ENCODE measurements at regions not wholly inside any gene's neighbourhood (a gene's known extent, or its start where the extent isn't known, plus 50 kb on each side); places are given as distances from the start of the nearest gene placed in this dataset.

DNA sequence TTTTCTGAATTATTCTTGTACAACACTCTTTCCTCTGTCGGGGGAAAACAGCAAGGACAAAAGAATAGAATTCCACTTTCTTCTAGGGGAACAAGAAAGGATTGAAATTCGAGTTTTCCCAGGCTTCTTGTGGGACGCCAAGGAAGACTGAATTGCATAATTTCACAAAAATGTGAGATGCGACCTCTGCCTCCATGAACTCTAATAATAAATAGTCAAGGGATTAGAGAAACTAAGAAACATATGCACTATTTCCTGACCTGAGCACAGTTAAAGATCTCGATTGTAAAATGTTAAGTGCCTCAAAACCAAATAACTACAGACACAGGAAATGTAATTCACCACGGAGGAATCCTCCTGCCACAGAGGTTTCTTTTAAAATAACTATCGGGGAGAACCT, 117.3 kb upstream of the MARK1 start:
- TF ChIP-seq, protein P1, sequence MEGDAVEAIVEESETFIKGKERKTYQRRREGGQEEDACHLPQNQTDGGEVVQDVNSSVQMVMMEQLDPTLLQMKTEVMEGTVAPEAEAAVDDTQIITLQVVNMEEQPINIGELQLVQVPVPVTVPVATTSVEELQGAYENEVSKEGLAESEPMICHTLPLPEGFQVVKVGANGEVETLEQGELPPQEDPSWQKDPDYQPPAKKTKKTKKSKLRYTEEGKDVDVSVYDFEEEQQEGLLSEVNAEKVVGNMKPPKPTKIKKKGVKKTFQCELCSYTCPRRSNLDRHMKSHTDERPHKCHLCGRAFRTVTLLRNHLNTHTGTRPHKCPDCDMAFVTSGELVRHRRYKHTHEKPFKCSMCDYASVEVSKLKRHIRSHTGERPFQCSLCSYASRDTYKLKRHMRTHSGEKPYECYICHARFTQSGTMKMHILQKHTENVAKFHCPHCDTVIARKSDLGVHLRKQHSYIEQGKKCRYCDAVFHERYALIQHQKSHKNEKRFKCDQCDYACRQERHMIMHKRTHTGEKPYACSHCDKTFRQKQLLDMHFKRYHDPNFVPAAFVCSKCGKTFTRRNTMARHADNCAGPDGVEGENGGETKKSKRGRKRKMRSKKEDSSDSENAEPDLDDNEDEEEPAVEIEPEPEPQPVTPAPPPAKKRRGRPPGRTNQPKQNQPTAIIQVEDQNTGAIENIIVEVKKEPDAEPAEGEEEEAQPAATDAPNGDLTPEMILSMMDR (conservative IDR thresholded peaks at IDR 0.05; ENCODE audit: low read depth, low read length): no peak
- DNase-seq (ENCODE audit: low read depth): no peak
- no peak overlapping the region for H3K4me3 ChIP-seq (ENCODE audit: low read length)

DNA sequence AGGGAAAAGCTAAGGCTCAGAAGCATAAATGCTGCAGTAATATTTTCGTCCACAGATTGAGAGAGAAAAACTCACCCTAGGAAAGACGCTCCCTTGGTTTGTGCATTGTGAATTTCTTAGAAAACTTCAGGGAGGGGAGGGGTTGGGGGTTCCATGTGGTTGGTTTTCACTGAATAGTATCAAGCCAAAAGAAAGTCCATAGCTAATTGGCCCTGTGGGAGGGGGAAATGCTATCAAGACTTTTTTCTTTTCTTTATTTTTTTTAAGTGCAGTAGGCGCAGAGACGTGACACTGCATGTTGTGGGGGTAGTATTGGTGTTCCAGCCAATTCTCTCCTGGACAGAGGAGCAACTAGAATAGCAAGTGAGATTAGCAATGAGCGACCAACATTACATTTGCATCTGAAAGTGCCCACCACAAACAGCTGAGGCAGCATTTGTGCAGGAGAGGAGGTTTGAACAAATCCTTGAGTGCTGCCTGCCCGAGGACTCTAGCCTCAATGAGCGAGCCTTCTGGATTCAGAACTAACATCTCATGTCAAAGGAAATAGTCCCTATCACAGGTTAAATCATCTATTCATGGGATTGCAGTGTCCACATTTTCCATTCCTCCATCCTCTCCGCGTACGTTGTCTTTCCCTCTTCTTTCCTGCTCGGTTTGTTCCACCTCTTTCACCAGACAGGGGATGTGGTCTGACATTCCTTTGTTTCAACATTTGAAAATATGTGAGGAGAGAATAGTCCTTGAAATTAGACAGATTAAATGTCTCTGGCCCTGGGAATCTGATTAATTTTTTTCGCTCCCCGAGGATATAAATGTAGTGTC, 118.0 kb upstream of the MARK1 start:
- no peak for DNase-seq (ENCODE audit: low read depth)
- TF ChIP-seq, protein P1 (conservative IDR thresholded peaks at IDR 0.05; ENCODE audit: low read depth, low read length): no peak
- no peak overlapping the region for H3K4me3 ChIP-seq (ENCODE audit: low read length)

DNA sequence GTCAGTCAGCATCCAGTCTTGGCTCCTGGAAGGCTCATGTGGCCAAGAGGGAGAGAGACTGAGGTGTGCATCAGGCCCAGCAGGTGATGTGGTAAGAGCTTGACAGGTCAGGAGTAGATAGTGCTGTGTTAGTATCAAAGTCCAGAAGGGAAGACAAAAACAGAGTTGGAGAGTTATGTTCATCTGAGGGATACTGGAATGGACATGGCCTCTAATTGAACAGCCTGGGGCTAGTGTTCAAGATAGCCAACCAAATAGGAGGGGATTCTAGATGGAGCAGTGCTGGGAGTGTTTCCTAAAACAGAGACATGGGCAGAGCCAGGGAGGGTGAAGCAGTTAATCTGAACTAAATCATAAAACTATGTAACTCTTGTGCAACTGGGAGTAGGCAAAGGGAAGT, 120.7 kb upstream of the MARK1 start:
- TF ChIP-seq, protein P1 (conservative IDR thresholded peaks at IDR 0.05; ENCODE audit: low read depth, low read length): no peak
- no peak for DNase-seq (ENCODE audit: low read depth)
- no peak overlapping the region for H3K4me3 ChIP-seq (ENCODE audit: low read length)

GRCh38 chr1:220398238-220398637, 126.0 kb upstream of the RAB3GAP2 start:
- TF ChIP-seq, protein P1 (conservative IDR thresholded peaks at IDR 0.05; ENCODE audit: low read depth, low read length): no peak
- no peak for DNase-seq (ENCODE audit: low read depth)
- H3K4me3 ChIP-seq (ENCODE audit: low read length): no peak overlapping the region

DNA sequence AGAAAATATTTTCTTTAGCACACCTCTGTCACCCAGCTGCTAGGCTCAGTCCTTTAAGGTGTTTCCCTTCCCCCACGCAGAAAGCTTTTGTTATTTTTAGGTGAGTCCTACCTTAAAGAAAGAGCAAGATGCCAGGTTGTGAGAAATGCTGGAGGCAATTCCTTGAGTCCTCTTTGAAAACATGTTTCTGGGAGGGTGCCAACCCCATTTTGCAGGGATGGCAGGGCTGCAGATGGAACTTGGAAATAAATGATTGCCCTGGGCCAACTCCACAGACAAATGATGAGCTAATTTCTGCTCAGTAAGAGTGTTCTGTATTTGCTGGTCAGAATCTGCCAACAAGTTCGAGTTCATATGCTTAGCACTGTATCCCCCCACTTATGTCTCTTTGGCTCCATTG, 119.2 kb upstream of the RAB3GAP2 start:
- no peak for DNase-seq (ENCODE audit: low read depth)
- TF ChIP-seq, protein P1 (conservative IDR thresholded peaks at IDR 0.05; ENCODE audit: low read depth, low read length): no peak
- no peak overlapping the region for H3K4me3 ChIP-seq (ENCODE audit: low read length)

DNA sequence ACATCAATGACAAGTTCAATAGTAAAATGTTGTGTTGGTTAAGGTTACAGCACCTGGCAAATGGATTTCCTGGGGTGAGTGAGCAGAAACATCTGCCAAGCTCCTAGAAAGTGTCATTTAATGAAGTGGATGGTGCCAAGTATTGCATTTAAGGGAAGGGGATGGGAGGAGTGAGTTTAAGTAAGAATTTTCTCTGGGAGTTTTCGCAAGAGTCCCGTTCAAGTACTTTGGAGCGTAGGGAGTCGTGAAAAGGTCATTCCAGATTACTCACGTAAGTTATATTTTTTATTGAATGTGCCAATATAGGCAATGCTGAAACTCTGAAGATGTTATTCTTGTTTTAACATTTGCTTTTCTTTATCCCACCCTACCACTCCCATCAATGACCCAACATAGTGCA, 117.4 kb upstream of the RAB3GAP2 start:
- TF ChIP-seq, protein P1 (conservative IDR thresholded peaks at IDR 0.05; ENCODE audit: low read depth, low read length): no peak
- no peak overlapping the region for H3K4me3 ChIP-seq (ENCODE audit: low read length)
- DNase-seq (ENCODE audit: low read depth): no peak
